KG1 (cell line): ENCODE measurements at regions not wholly inside any gene's neighbourhood (a gene's known extent, or its start where the extent isn't known, plus 50 kb on each side); places are given as distances from the start of the nearest gene placed in this dataset.
"Not testable (repeated sequence)": the region's sequence is repeated elsewhere in the genome, so short reads cannot be mapped to it uniquely, and the experiment has no call there.

ENCODE experiments used
- DNase-seq: peaks from one replicate; lab custom pipeline; 2025; lab: John Stamatoyannopoulos, UW

DNA sequence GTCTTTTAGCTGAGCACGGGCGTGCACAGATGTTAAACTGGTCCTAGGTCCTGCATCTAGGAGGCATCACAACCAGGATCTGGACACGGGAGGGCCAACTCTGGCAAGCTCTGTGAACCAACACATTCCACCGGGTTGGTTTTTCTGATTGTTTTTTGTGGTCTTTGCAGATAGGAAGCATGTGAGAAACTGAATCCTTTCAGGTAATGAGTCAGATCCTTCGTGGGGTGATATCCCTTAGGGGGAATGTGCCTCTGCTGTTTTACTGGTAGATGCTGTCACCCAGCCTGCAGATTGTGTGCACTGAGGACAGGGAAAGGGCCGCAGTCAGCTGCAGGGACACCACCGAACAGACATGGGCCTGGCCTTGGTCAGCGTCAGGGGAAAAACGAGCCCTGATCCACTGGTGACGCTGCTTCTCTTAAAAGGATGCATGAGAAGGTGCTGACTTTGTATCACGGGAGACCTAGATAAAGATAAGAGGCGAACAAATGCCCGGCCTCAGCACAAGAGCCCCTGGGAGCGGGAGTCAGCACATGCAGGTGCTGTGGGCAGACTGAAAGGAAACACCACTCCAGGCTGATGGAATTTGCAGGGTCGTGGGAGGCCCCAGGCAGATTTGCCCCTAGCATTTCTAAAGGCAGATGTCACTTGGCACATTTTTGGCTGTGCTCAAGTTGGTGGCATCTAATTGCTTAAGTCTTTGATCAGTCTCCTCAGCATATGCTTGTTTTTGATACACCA is 51.1 kb downstream of the DOP1B start:
- no peak for DNase-seq

DNA sequence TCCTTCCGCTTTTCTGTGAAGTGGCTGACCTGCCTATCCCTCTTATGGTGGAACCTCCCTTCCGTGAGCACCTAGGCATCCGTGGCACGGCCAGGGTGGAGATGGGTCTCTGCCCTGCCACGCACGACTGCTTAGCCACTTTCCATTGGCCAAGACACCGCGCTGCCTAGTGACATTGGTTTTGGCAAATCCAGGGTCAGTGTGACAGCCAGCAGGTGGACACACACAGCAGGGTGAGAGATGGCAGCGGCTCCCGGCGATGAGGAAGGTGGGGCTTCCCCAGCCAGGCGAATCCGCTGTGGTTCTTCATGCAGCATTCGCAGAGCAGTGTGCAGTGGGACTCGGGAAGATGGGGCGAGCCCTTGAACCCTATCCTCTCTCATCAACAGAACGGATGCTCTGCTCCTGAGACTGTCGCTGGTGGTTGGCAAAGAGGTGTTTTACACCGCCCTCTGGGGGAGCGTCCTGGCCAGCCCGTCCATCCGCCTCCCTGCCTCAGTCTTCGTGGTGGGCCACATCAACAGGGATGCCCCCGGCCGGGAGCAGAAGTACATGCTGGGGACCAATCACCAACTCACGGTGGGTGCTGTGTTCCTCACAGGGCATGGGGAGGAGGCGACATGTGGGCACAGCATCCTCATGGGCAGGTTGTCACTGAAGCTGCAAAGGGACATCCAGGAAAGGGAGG is 51.8 kb downstream of the DOP1B start:
- no peak for DNase-seq

GRCh38 chr21:36209626-36210171 is 53.1 kb downstream of the DOP1B start:
- no peak for DNase-seq

DNA sequence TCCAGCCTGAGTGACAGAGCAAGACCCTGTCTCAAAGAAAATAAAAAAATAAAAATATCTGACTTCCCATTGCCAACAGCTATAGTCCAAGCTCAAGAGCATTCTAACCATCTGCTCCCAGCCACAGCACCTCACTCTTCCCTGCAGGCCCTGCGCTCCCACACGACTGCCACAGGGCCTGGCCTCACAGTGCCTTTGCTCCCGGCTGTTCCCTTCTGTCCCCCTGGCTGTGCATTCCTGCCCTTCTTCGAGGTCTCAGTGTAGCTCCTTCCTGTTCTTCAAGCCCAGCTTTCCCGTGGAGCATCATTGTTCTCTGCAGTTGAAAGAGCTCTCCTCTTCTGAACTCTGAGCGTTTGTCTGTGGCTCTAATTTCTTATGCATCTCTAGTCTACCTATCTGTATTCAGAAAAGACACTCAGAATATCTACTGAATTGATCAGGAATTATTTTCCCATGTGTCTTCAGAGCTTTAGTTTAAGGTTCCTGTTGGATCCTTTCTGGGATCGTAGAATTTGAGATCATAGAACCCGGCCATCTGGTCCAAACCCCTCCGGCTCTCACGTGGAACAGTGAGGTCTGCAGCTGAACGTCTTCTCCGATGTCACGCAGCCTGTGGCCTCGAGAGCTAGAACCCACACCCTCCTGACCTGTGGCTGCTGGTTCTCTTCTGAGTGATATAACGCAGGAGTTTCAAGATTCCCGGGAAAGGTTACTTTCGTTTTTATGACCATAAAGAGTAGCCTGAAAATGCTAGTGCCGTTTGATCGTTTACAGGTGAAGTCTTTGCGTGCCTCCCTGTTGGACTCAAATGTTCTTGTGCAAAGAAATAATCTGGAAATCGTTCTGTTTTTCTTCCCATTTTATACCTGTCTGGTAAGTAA is 54.4 kb downstream of the DOP1B start:
- DNase-seq = no peak

- no peak for DNase-seq
Observed at GRCh38 chr21:36211660-36212512, 55.3 kb downstream of the DOP1B start.

- DNase-seq = no peak
Observed at GRCh38 chr21:36212513-36212780, 55.8 kb downstream of the DOP1B start.

GRCh38 chr21:36214561-36214960 is 57.9 kb downstream of the DOP1B start:
- no peak for DNase-seq

GRCh38 chr21:36217743-36218142 is 61.1 kb downstream of the DOP1B start:
- DNase-seq = no peak

DNA sequence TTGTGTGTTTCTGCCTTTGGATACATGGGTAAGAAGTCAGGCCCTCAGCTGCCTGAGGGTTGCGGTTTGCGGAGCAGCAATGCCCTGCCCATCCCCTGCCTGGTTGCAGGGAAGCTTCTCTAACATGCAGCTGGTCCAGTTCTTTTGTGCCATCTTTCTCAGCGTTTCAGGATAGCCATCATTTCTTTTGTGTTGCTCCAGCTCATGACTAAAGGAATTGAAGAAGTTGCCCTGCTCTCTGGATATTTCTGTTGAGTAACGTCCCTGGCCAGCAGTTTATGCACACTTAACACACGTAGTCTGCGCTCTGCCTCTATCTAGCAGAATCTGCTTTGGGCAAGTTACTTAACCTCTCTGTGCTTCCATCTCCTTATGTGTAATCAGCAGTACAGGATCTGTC is 62.1 kb downstream of the DOP1B start:
- DNase-seq = no peak

DNA sequence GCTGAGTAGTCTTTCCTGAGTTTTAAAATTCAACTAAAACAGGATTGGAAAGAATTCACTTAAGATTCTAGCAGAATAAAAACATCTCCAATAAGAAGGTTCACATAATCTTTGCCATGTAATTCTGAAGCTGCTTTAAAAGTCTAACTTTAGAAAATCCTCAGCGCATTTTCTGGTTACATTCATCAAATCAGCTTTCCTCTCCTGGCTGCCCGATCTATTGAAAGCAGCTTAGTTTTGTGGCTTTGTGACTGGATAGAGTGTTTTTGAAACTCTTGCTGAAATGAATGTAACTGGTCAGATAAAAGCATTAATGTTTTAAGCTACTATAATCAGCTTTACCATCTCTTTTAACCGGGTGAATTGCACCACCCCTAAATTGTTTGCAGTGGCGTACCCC is 66.8 kb downstream of the DOP1B start:
- no peak for DNase-seq

- DNase-seq = no peak
Observed at GRCh38 chr21:36229181-36229580, 72.6 kb downstream of the DOP1B start.

GRCh38 chr21:36231444-36231843 is 74.8 kb downstream of the DOP1B start:
- DNase-seq = not testable (repeated sequence)

- no peak for DNase-seq
Observed at GRCh38 chr21:36232641-36233040, 76.0 kb downstream of the DOP1B start.

- no peak for DNase-seq
Observed at GRCh38 chr21:36235058-36235582, 78.5 kb downstream of the DOP1B start.

DNA sequence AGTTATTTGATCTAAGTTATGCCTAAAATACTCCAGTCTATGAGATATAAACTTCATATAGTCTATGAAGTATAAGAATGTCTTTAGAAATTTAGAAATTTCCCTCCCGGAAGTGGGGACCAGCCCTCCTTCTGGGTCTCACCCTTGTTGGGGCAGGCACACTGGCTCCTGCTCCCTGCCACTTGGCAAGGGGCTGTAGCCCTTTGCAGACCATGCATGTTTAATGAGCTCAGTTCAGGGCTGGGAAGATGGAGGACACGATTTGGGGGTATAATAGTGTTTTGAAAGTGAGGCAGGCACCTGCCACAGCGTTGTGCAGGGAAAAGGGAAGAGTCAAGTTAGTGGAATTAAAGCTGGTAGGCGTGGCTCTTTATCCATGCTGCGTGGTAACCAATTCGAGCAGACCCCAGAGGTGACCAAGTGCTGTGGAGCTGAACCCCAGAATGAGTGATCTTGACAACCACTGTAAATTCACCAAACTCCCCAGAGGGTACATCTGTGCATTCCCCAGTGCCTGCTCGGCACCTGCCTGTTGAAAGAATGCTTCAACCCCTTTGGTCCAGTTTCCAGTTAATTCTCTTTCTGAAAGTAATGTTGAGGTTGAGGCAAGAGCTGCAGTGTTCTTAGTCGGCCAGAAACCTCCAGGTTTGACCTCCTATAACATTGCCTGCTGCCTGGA is 79.6 kb downstream of the DOP1B start:
- no peak for DNase-seq

DNA sequence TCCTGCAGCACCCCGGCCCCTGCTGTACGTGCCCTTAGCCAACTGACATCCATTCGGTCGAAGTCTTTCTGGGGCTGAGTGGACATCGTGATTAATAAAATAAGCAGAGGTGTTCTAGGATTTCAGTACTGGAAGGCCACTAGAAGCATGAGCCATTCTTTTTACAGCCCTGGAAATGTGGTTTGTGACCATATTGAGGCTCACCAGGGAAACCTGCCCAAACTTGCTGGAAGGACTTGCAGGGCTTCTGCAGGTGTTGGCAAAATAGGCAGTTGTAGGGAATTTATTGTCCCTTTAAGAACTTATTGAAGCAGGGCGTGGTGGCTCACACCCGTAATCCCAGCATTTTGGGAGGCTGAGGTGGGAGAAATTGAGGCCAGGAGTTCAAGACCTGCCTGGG is 80.8 kb downstream of the DOP1B start:
- DNase-seq = no peak

DNA sequence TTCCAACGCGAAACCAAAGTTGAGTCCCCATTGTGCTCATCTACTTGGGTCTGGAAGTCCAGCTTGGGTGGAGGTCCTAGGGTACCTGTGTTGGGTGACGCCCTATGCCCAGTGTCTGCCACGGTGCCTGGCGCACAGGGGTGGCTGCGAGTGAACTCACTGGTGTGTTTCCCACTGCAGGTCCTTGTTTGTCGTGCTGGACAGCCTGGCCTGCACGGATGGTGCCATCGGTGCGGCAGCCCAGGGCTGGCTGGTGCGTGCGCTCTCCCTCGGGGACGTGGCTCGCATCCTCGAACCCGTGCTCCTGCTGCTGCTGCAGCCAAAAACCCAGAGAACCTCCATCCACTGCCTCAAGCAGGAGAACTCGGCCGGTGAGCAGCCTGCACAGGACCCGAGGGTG is 80.4 kb upstream of the MORC3 start:
- DNase-seq = no peak

DNA sequence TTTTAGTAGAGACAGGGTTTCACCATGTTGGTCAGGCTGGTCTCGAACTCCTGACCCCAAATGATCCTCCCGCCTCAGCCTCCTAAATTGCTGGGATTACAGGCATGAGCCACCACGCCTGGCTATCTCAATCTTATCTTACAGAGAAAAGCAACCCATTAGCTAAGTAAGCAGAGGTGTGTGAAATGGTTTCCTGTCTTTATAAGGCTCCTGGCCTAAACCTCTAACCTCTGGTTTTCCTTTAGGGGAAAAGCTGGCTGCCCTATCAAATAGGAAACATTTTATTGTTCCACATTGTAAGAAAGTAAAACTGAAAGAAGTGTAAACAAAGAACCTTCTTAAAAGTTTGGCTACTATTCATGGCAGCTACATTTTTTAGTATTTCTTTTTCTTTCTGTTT is 78.3 kb upstream of the MORC3 start:
- DNase-seq = no peak

DNA sequence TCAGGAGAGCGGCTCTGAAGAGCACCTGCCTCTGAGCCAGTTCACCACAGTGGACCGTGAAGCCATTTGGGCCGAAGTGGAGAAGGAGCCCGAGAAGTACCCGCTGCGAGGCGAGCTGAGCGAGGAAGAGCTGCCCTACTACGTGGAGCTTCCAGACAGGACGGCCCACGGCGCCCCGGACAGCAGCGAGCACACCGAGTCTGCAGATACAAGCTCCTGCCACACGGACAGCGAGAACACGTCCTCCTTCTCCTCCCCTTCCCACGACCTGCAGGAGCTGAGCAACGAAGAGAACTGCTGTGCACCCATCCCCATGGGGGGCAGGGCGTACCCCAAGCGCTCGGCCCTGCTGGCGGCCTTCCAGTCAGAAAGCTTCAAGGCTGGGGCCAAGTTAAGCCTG is 74.9 kb upstream of the MORC3 start:
- no peak for DNase-seq

GRCh38 chr21:36245649-36246048 is 74.3 kb upstream of the MORC3 start:
- no peak for DNase-seq

DNA sequence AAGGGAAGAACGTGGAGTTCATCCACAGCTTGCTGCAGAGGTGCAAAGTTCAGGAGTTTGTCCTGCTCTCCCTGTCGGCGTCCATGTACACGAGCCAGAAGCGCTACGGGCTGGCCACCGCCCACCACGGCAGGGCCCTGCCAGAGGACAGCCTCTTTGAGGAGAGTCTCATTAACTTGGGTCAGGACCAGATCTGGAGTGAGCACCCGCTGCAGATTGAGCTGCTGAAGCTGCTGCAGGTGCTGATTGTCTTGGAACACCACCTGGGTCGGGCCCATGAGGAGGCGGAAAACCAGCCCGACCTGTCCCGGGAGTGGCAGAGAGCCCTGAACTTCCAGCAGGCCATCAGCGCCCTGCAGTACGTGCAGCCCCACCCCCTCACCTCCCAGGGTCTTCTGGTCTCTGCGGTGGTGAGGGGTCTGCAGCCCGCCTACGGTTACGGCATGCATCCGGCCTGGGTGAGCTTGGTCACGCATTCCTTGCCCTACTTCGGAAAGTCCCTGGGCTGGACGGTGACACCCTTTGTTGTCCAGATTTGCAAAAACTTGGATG is 73.8 kb upstream of the MORC3 start:
- no peak for DNase-seq
